DOHH2 (cell line): ENCODE measurements at regions not wholly inside any gene's neighbourhood (a gene's known extent, or its start where the extent isn't known, plus 50 kb on each side); places are given as distances from the start of the nearest gene placed in this dataset.

ENCODE experiments used
- H3F3A ChIP-seq: fragments of 200-600 bp; sonication (generic), shearing (Covaris generic); 2 replicates; pipeline ENCODE4 v1.6.0; 2016; ENCODE audit warnings: antibody characterized with exemption, mild to moderate bottlenecking; ENCODE audit not compliant: control insufficient read depth, insufficient read depth
- H3K27ac ChIP-seq: fragments of 200-600 bp; sonication (generic); 2 replicates; pipeline ENCODE4 v1.5.1; 2014; ENCODE audit warnings: low read depth, mild to moderate bottlenecking, low read length, moderate library complexity
- H3K27me3 ChIP-seq: fragments of 200-600 bp; sonication (generic); 2 replicates; pipeline ENCODE4 v1.6.1; 2014; ENCODE audit warnings: mild to moderate bottlenecking, low read length, mixed read lengths; ENCODE audit not compliant: control insufficient read depth
- H3K36me3 ChIP-seq: fragments of 200-600 bp; sonication (generic); 2 replicates; pipeline ENCODE4 v1.6.1; 2014; ENCODE audit warnings: mild to moderate bottlenecking, low read length, moderate library complexity, mixed read lengths; ENCODE audit not compliant: control insufficient read depth
- H3K4me1 ChIP-seq: fragments of 200-600 bp; sonication (generic); 2 replicates; pipeline ENCODE4 v1.6.1; 2014; ENCODE audit warnings: mild to moderate bottlenecking, low read length, mixed read lengths; ENCODE audit not compliant: control insufficient read depth
- H3K4me2 ChIP-seq: fragments of 200-600 bp; sonication (generic); 2 replicates; pipeline ENCODE4 v1.6.0; 2014; ENCODE audit warnings: mild to moderate bottlenecking, low read length, moderate library complexity
- H3K4me3 ChIP-seq: fragments of 200-600 bp; sonication (generic); 2 replicates; pipeline ENCODE4 v1.5.1; 2014; ENCODE audit warnings: mild to moderate bottlenecking, low read length, mixed read lengths
- H3K79me2 ChIP-seq: fragments of 200-600 bp; sonication (generic); 2 replicates; pipeline ENCODE4 v1.6.1; 2014; ENCODE audit warnings: mild to moderate bottlenecking, low read length, mixed read lengths; ENCODE audit not compliant: control insufficient read depth
- H3K9me2 ChIP-seq: fragments of 200-600 bp; sonication (generic); replicated peaks from 2 replicates; pipeline ENCODE4 v1.6.1; 2014; ENCODE audit warnings: mild to moderate bottlenecking, low read length, mixed read lengths; ENCODE audit not compliant: control insufficient read depth
- H3K9me3 ChIP-seq: fragments of 200-600 bp; sonication (generic); 2 replicates; pipeline ENCODE4 v1.6.1; 2014; ENCODE audit warnings: antibody characterized with exemption, low read length, mixed read lengths; ENCODE audit not compliant: control insufficient read depth, insufficient read depth
- H4K20me1 ChIP-seq: fragments of 200-600 bp; sonication (generic); 2 replicates; pipeline ENCODE4 v1.6.0; 2014; ENCODE audit warnings: low read depth, mild to moderate bottlenecking, antibody characterized with exemption, low read length, moderate library complexity; ENCODE audit not compliant: control insufficient read depth, insufficient read depth
- CTCF ChIP-seq: fragments of 200-600 bp; sonication (generic); IDR thresholded peaks from one replicate; pipeline ENCODE4 v1.5.1; 2014; ENCODE audit warnings: antibody characterized with exemption, mild to moderate bottlenecking, low read depth, low read length; ENCODE audit not compliant: poor library complexity, severe bottlenecking
- EZH2phosphoT487 ChIP-seq: fragments of 200-600 bp; sonication (generic); IDR thresholded peaks from 2 replicates; pipeline ENCODE4 v1.6.1; 2017; ENCODE audit warnings: borderline replicate concordance, mild to moderate bottlenecking, antibody characterized with exemption, low read length, moderate library complexity, mixed read lengths

- Histone ChIP-seq H3K4me1 (0 out of 2 replicates have a peak, but pooled peaks cover 3% of the 10 kb centered on the region), H3K9me3 (0 out of 2 replicates have a peak, but pooled peaks cover 5% of the 10 kb centered on the region), H3K79me2 (no peaks in the 10 kb centered on the region), H3K36me3 (no peaks in the 10 kb centered on the region), H3F3A (no peaks in the 10 kb centered on the region), H3K27me3 (no peaks in the 10 kb centered on the region), H3K9me2 (no peaks in the 10 kb centered on the region), H3K4me2 (no peak overlapping the region), H3K27ac (no peak overlapping the region), H3K4me3 (no peak overlapping the region), H4K20me1 (no peaks in the 10 kb centered on the region)
- TF ChIP-seq EZH2phosphoT487 (no peak), CTCF (no peak)
Observed at GRCh38 chr5:158553195-158553961, 546.3 kb downstream of the EBF1 start.

- Histone ChIP-seq H3K36me3 (no peaks in the 10 kb centered on the region), H3K9me3 (0 out of 2 replicates have a peak, but pooled peaks cover 5% of the 10 kb centered on the region), H4K20me1 (no peaks in the 10 kb centered on the region), H3K4me1 (0 out of 2 replicates have a peak, but pooled peaks cover 3% of the 10 kb centered on the region), H3F3A (no peaks in the 10 kb centered on the region), H3K4me3 (no peak overlapping the region), H3K27ac (no peak overlapping the region), H3K9me2 (no peaks in the 10 kb centered on the region), H3K79me2 (no peaks in the 10 kb centered on the region), H3K4me2 (no peak overlapping the region), H3K27me3 (no peaks in the 10 kb centered on the region)
- TF ChIP-seq EZH2phosphoT487 = no peak
- no peak for TF ChIP-seq CTCF
Observed at GRCh38 chr5:158552241-158552640, 547.5 kb downstream of the EBF1 start.

DNA sequence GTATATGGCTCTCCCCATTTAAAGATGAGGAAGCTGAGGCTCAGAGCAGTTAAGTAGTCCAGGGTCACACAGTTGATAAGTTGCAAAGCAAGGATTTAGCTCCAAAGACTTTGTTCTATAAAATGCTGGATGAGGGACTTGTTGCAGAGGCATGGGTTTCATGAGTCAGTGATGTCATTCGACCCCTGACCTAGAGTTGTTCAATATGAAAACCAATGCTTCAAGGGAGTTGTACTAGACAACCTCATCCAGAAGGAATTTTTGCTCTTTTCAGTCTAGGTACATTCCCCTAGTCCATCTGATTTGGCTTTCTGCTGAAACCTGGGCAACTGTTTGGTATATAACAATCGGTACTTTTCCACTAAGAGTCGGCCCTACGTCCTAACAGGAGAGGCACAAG, 550.4 kb downstream of the EBF1 start:
- Histone ChIP-seq H3K27ac (no peak overlapping the region), H3K9me3 (0 out of 2 replicates have a peak, but pooled peaks cover 5% of the 10 kb centered on the region), H3K4me1 (peaks cover 12% of the 10 kb centered on the region), H3K4me3 (no peak overlapping the region), H3F3A (no peaks in the 10 kb centered on the region), H3K36me3 (no peaks in the 10 kb centered on the region), H3K79me2 (no peaks in the 10 kb centered on the region), H3K9me2 (no peaks in the 10 kb centered on the region), H4K20me1 (no peaks in the 10 kb centered on the region), H3K4me2 (no peak overlapping the region), H3K27me3 (no peaks in the 10 kb centered on the region)
- TF ChIP-seq CTCF (no peak), EZH2phosphoT487 (no peak)
